Lower lobe of right lung (tissue), 2 donors: ENCODE measurements at regions not wholly inside any gene's neighbourhood (a gene's known extent, or its start where the extent isn't known, plus 50 kb on each side); places are given as distances from the start of the nearest gene placed in this dataset.

Experiments
- ATAC-seq, 2 donors: fragments of 200-7000 bp; cut with Tn5 transposase; one replicate each; pipeline ENCODE4 v1.9.1; 2020 to 2022; ENCODE audit warnings: mild to moderate bottlenecking in 2 of 2, moderate library complexity in 2 of 2
- DNase-seq: peaks from one replicate; pipeline ENCODE4 v3.0.0-alpha.2; 2020
- H3K27ac ChIP-seq: fragments of 200-600 bp; one replicate; pipeline ENCODE4 v1.8.0; 2022
- H3K27me3 ChIP-seq: fragments of 200-600 bp; one replicate; pipeline ENCODE4 v1.8.0; 2022; ENCODE audit warnings: low read depth
- H3K36me3 ChIP-seq: fragments of 200-600 bp; one replicate; pipeline ENCODE4 v1.8.0; 2022; ENCODE audit warnings: mild to moderate bottlenecking
- H3K4me1 ChIP-seq: fragments of 200-600 bp; one replicate; pipeline ENCODE4 v1.8.0; 2022
- H3K4me3 ChIP-seq: fragments of 200-600 bp; one replicate; pipeline ENCODE4 v1.8.0; 2022; ENCODE audit warnings: mild to moderate bottlenecking
- H3K9me3 ChIP-seq: fragments of 200-600 bp; one replicate; pipeline ENCODE4 v1.8.0; 2022
- intact Hi-C: fragments of 100-400 bp; cut with DNase I; formaldehyde crosslinking; loops from one replicate; pipeline ENCODE4 v1.11.0; 2022
- TF ChIP-seq, protein P1 (sequence below): fragments of 200-600 bp; IDR thresholded peaks from one replicate; pipeline ENCODE4 v1.8.0; 2022; ENCODE audit warnings: antibody characterized with exemption, mild to moderate bottlenecking
- donor health status: DM: no; HTN: yes; CAD: no; lungs with severe emphysema.

DNA sequence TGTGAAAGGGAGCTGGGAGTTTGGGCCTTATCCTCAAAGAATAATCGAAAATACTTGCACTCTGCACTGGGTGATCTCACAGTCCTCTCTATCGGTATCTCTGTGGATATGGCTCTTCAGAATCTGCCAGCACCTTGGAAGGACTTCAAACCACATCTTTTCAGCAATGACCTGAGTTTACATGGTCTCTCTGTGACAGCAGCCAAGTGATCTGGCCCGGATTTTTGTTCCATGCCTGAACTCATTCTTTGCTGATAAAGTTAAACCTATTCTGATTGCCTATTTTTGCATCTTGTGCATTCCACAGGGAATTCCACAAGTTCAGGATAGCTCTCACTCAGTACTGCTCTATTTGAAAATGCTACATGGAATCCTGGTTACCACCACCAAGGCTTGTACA, 98.9 kb downstream of the HDGFL1 start:
- ATAC-seq, result no peak
- H3K27ac ChIP-seq, result no peak overlapping the region
- intact Hi-C loops, result no loop called here
- no peak for DNase-seq
- H3K27me3 ChIP-seq, result no peaks in the 10 kb centered on the region
- TF ChIP-seq, protein P1, sequence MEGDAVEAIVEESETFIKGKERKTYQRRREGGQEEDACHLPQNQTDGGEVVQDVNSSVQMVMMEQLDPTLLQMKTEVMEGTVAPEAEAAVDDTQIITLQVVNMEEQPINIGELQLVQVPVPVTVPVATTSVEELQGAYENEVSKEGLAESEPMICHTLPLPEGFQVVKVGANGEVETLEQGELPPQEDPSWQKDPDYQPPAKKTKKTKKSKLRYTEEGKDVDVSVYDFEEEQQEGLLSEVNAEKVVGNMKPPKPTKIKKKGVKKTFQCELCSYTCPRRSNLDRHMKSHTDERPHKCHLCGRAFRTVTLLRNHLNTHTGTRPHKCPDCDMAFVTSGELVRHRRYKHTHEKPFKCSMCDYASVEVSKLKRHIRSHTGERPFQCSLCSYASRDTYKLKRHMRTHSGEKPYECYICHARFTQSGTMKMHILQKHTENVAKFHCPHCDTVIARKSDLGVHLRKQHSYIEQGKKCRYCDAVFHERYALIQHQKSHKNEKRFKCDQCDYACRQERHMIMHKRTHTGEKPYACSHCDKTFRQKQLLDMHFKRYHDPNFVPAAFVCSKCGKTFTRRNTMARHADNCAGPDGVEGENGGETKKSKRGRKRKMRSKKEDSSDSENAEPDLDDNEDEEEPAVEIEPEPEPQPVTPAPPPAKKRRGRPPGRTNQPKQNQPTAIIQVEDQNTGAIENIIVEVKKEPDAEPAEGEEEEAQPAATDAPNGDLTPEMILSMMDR, result no peak
- H3K9me3 ChIP-seq, result no peaks in the 10 kb centered on the region
- H3K4me3 ChIP-seq, result no peak overlapping the region
- no peaks in the 10 kb centered on the region for H3K4me1 ChIP-seq
- H3K36me3 ChIP-seq, result no peaks in the 10 kb centered on the region

DNA sequence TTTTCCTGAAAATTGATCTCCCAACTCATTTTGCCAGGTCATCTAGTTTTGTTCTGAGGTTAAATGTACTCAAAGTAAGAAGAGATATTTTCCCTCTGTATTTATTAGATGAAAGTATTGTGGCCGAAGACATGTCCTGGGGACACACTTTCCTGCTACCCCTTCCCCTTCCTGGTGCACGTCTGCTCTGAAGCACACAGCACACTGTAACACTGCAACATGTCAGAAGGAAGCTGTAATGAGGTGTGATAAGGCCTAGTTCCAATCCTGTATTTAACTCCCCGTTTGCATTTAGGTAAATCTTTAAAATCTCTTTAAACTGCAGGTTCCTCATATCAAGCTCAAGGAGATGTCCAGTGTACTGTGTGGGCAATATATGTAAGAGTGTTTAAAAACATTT, 99.4 kb downstream of the HDGFL1 start:
- ATAC-seq, result no peak
- DNase-seq, result no peak
- Histone ChIP-seq H3K27ac (no peak overlapping the region), H3K4me1 (no peaks in the 10 kb centered on the region), H3K9me3 (no peaks in the 10 kb centered on the region), H3K27me3 (no peaks in the 10 kb centered on the region), H3K36me3 (no peaks in the 10 kb centered on the region), H3K4me3 (no peak overlapping the region)
- TF ChIP-seq, protein P1, result no peak
- intact Hi-C loops, result no loop called here

- Histone ChIP-seq H3K27ac (no peak overlapping the region), H3K4me3 (no peak overlapping the region), H3K4me1 (no peaks in the 10 kb centered on the region), H3K9me3 (no peaks in the 10 kb centered on the region), H3K27me3 (no peaks in the 10 kb centered on the region), H3K36me3 (no peaks in the 10 kb centered on the region)
- intact Hi-C loops, result no loop called here
- TF ChIP-seq, protein P1, result no peak
- ATAC-seq (no peak), DNase-seq (no peak)
These were observed 101.2 kb downstream of the HDGFL1 start for GRCh38 chr6:22670605-22671004.

DNA sequence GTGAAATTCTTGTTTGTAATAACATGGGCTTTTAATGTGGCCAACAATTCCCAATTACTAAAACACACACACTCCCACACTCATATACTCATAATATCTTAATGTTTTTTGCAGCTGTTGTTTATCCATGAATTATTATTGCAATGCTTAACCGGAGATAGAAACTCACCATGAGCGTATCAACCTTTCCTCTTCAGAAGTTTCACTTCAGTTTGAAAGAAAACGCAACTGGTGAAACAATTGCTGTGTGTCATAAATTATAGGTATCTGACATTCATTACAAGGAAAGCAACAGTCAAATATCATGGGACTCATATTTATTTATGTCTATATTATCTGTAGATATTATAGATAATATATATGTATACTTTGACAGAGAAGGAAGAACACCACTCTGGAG, 104.1 kb downstream of the HDGFL1 start:
- no peak for ATAC-seq
- intact Hi-C loops, result no loop called here
- TF ChIP-seq, protein P1, result no peak

DNA sequence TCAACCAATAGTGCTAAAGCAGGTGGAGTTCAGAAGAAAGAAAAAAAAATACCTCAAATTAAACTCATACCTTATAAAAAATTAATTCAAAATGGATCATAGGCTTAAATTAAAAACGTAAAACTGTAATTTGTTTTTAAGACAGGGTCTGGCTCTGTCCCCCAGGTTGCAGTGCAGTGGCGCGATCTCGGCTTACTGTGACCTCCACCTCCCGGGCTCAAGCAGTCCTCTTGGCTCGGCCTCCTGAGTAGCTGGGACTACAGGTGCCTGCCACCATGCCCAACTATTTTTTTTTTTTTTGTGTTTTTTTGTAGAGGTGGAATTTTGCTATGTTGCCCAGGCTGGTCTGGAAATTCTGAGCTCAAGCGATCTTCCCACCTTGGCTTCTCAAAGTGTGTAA, 111.6 kb downstream of the HDGFL1 start:
- intact Hi-C loops, result no loop called here
- Histone ChIP-seq H3K27me3 (no peaks in the 10 kb centered on the region), H3K36me3 (no peaks in the 10 kb centered on the region), H3K4me1 (no peaks in the 10 kb centered on the region), H3K27ac (no peak overlapping the region), H3K9me3 (no peaks in the 10 kb centered on the region), H3K4me3 (no peak overlapping the region)
- no peak for DNase-seq
- ATAC-seq, result no peak
- TF ChIP-seq, protein P1, result no peak

More for the DNA sequence above, 104.1 kb downstream of the HDGFL1 start:
- DNase-seq, result no peak
- no peaks in the 10 kb centered on the region for H3K4me1 ChIP-seq
- no peak overlapping the region for H3K4me3 ChIP-seq
- no peaks in the 10 kb centered on the region for H3K27me3 ChIP-seq
- H3K9me3 ChIP-seq, result no peaks in the 10 kb centered on the region
- no peak overlapping the region for H3K27ac ChIP-seq
- H3K36me3 ChIP-seq, result no peaks in the 10 kb centered on the region

GRCh38 chr6:22681761-22682160, 112.4 kb downstream of the HDGFL1 start:
- no peaks in the 10 kb centered on the region for H3K9me3 ChIP-seq
- H3K4me1 ChIP-seq, result no peaks in the 10 kb centered on the region
- intact Hi-C loops, result no loop called here
- H3K36me3 ChIP-seq, result no peaks in the 10 kb centered on the region
- no peak overlapping the region for H3K4me3 ChIP-seq
- ATAC-seq, result no peak
- no peak for DNase-seq
- H3K27ac ChIP-seq, result no peak overlapping the region
- TF ChIP-seq, protein P1, result no peak
- no peaks in the 10 kb centered on the region for H3K27me3 ChIP-seq
